ENCODE measurements at regions not wholly inside any gene's neighbourhood (a gene's known extent, or its start where the extent isn't known, plus 50 kb on each side); places are given as distances from the start of the nearest gene placed in this dataset.
A peak's percentile ranks its signal among the peaks of the same experiment; 100 is the strongest.

DNA sequence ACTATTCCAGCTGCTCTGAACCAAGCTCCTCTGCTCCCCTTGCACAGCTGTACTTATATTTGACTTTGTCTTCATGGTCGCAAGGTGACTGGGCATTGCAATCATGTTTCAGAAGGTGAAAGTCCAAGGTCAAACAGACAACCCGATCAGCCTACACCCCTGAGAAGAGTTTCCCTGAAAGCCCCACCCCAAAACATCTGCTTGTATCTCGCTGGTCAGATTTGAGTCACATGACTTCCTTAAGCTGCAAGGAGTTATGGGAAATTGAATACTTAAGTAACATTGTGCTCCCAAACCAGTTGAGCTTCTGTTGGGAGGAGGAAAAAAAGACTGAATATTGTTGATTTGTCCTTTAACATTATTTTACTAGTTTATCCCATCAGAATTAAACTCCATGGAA lies 83.4 kb upstream of the FZD10 start (continued):
- TF ChIP-seq HOXA7 (CRISPR knock-in tag; IDR thresholded peaks at IDR 0.05) (no peak), JUN (IDR thresholded peaks at IDR 0.05) (no peak), MAFK (IDR thresholded peaks at IDR 0.05; ENCODE audit: partially characterized antibody) (no peak)

GRCh38 chr12:130079279-130079678 lies 83.0 kb upstream of the FZD10 start:
- WGBS (ENCODE audit: missing lambda C conversion rate), result 18% methylated on average over 7 of the region's 7 CpGs
- ATAC-seq (no peak), FAIRE-seq (no peak), DNase-seq (ENCODE audit: low read depth in 1 of 2, low spot score in 1 of 2) (peak in 1 of 2 experiments; percentile 28)
- peak overlapping the region in 1 of 2 experiments; percentile 42; a peak in 3 of 6 replicates for H3K27ac ChIP-seq
- ChIA-PET POLR2A (no interaction called here), CTCF (no interaction called here)
- no peaks in the 10 kb centered on the region for H3K4me1 ChIP-seq
- H3K4me3 ChIP-seq, result no peak overlapping the region
- H3K9me3 ChIP-seq, result peaks cover 6% of the 10 kb centered on the region; the same call in 1 of the 3 replicates
- H3K4me2 ChIP-seq, result peak overlapping the region; percentile 51; the same call in 2 of the 3 replicates
- TF ChIP-seq FOSL2 (IDR thresholded peaks at IDR 0.05) (no peak), FOSL2 (CRISPR knock-in tag; IDR thresholded peaks at IDR 0.05) (0 out of 2 replicates have a peak, but pooled peaks have one; percentile 8), TP53 (CRISPR knock-in tag; IDR thresholded peaks at IDR 0.05) (no peak)

DNA sequence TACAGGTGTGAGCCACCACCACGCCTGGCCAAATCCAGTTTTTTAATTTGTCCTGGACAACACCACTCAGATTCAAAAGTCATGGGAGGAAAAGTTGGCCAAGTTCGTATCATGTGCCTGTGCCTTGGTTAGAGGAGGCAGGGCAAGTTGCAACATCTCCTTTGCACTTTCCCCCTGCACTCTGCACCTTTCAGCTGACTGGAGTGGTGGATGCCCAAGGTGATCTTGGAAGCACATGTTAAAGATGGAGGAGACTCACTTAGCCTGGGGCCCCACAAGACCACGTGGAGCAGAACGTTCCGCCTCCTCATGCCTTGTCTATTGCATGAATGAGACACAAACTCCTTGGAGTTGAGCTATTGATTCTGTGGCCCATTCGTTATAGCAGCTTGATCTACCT lies 82.1 kb upstream of the FZD10 start:
- WGBS (ENCODE audit: missing lambda C conversion rate), result 12% methylated on average over 6 of the region's 6 CpGs

GRCh38 chr12:130081117-130081805 lies 81.0 kb upstream of the FZD10 start:
- H3K4me3 ChIP-seq, result no peak overlapping the region
- POLR2A ChIA-PET, result no interaction called here
- no peak for DNase-seq (ENCODE audit: low read depth in 1 of 2, low spot score in 1 of 2)
- CTCF ChIA-PET, result no interaction called here
- no peak for FAIRE-seq
- H3K9me3 ChIP-seq, result 0 out of 3 replicates have a peak, but pooled peaks cover 6% of the 10 kb centered on the region
- ATAC-seq, result no peak
- no peak overlapping the region for H3K27ac ChIP-seq
- WGBS (ENCODE audit: missing lambda C conversion rate), result 48% methylated on average over 13 of the region's 13 CpGs
- no peak overlapping the region for H3K4me2 ChIP-seq
- TF ChIP-seq, protein P1, sequence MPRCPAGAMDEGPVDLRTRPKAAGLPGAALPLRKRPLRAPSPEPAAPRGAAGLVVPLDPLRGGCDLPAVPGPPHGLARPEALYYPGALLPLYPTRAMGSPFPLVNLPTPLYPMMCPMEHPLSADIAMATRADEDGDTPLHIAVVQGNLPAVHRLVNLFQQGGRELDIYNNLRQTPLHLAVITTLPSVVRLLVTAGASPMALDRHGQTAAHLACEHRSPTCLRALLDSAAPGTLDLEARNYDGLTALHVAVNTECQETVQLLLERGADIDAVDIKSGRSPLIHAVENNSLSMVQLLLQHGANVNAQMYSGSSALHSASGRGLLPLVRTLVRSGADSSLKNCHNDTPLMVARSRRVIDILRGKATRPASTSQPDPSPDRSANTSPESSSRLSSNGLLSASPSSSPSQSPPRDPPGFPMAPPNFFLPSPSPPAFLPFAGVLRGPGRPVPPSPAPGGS (IDR thresholded peaks at IDR 0.05), result no peak
- TF ChIP-seq SREBF2 (IDR thresholded peaks at IDR 0.05), result no peak
- TF ChIP-seq ZSCAN20 (CRISPR knock-in tag; IDR thresholded peaks at IDR 0.05), result no peak
- no peak for TF ChIP-seq EP300 (IDR thresholded peaks at IDR 0.05)
- TF ChIP-seq NR3C1 (IDR thresholded peaks at IDR 0.05), result no peak
- no peak for TF ChIP-seq ZNF302 (CRISPR knock-in tag; IDR thresholded peaks at IDR 0.05)
- TF ChIP-seq RNF2 (IDR thresholded peaks at IDR 0.05; ENCODE audit: borderline replicate concordance, low read depth), result no peak
- TF ChIP-seq NFE2L2 (conservative IDR thresholded peaks at IDR 0.05; ENCODE audit: low read length), result no peak
- no peak for TF ChIP-seq HOXB5 (CRISPR knock-in tag; IDR thresholded peaks at IDR 0.05)
- no peaks in the 10 kb centered on the region for H3K4me1 ChIP-seq

More for the DNA sequence above, 82.1 kb upstream of the FZD10 start:
- H3K4me2 ChIP-seq, result no peak overlapping the region
- H3K4me3 ChIP-seq, result no peak overlapping the region
- no peaks in the 10 kb centered on the region for H3K4me1 ChIP-seq
- 0 out of 6 replicates have a peak overlapping the region, but pooled peaks of 1 of the 2 experiments have one; percentile 42 for H3K27ac ChIP-seq
- FAIRE-seq (no peak), ATAC-seq (no peak), DNase-seq (ENCODE audit: low read depth in 1 of 2, low spot score in 1 of 2) (no peak)
- TF ChIP-seq HOXA7 (CRISPR knock-in tag; IDR thresholded peaks at IDR 0.05), result no peak
- TF ChIP-seq BHLHE40 (IDR thresholded peaks at IDR 0.05; ENCODE audit: low read depth, low read length), result no peak
- no peak for TF ChIP-seq EHF (CRISPR knock-in tag; IDR thresholded peaks at IDR 0.05)
- TF ChIP-seq ZC3H11A (IDR thresholded peaks at IDR 0.05), result no peak
- TF ChIP-seq USF2 (IDR thresholded peaks at IDR 0.05), result no peak
- no peak for TF ChIP-seq HDAC2 (IDR thresholded peaks at IDR 0.05)
- TF ChIP-seq MAZ (IDR thresholded peaks at IDR 0.05; ENCODE audit: borderline replicate concordance, low read depth, low read length), result no peak
- TF ChIP-seq RARB (CRISPR knock-in tag; IDR thresholded peaks at IDR 0.05), result no peak
- TF ChIP-seq MYC (IDR thresholded peaks at IDR 0.05; ENCODE audit: borderline replicate concordance, low read length), result no peak
- TF ChIP-seq RAD21 (conservative IDR thresholded peaks at IDR 0.05 in 1 of 2, IDR thresholded peaks at IDR 0.05 in 1 of 2), result no peak
- TF ChIP-seq FOSB (CRISPR knock-in tag; IDR thresholded peaks at IDR 0.05), result no peak
- TF ChIP-seq RNF2 (IDR thresholded peaks at IDR 0.05; ENCODE audit: borderline replicate concordance, low read depth), result no peak
- TF ChIP-seq CBX8 (IDR thresholded peaks at IDR 0.05), result no peak
- no peak for TF ChIP-seq KDM5A (IDR thresholded peaks at IDR 0.05)
- no peak for TF ChIP-seq CEBPB (IDR thresholded peaks at IDR 0.05)
- TF ChIP-seq GATA3 (IDR thresholded peaks at IDR 0.05; ENCODE audit: borderline replicate concordance), result no peak
- H3K9me3 ChIP-seq, result peaks cover 6% of the 10 kb centered on the region; the same call in 1 of the 3 replicates
- ChIA-PET CTCF (no interaction called here), POLR2A (no interaction called here)
